Femur (tissue), 1 donor: ENCODE measurements at regions not wholly inside any gene's neighbourhood (a gene's known extent, or its start where the extent isn't known, plus 50 kb on each side); places are given as distances from the start of the nearest gene placed in this dataset.

Source experiments
- DNase-seq: peaks from one replicate; pipeline ENCODE4 v3.0.0-alpha.2; 2017

- DNase-seq: no peak
These were observed 92.3 kb downstream of the CTAGE1 start for GRCh38 chr18:22325396-22325795.

- peak; percentile 45 for DNase-seq
These were observed 93.3 kb downstream of the CTAGE1 start for GRCh38 chr18:22324191-22325131.

DNA sequence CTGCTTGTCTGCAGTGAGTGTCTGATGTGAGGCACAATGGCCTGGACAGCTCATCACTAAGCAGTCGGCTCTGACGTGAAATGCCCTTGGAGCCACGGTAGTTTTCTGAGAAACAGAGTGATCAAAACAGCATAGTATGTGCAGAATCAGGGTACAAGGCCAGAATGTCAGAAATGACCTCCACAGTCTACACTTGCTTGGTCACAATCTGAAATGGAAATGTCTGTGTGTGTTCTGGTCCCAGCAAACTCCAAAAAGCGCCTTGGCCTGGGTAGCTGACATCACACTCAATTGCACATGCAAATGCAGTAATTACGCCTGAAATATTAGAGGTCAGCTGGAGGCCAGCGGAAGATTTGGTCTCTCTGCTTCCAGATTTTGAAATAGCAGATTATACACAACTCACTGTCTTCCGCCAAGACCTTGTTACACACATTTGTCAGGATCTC lies 95.4 kb downstream of the CTAGE1 start:
- peak; percentile 46 for DNase-seq

DNA sequence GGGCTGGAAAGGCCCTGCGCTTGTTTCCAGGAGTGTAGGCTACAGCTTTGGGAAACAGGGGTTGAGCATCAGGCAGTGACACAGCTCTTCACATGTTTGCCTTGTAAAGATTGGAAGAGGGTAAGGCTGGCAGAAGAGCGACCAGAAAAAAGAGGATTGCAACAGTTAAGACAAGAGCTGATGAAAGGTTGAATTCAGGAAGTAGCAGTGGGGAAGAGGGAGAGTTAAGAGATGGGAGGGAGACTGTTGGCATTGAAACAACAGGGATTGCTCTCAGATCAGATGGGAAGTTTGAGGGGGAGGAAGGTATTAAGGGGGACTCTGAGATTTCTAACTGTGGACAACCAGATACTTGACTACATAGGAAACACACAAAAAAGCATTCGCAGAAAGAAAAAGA lies 96.9 kb downstream of the CTAGE1 start:
- DNase-seq: no peak

DNA sequence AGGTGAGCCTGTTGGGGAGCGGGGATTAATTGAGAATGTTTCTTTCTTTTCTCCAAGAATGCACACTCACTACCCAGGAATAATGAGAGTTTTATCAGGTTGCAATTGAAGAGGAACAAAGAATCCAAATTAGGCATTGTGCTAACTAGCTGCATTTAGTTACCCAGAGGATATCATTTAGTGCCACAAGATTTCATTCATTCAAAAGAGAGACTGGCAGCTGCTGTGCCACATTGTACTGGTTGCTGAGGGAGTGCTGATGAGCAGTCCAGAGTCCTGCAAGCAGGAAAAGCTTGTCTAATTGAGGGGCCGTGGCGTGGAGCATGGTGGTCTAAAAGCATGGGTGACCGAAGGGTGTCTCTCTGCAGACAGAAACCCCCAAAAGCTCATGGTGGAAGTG lies 97.6 kb downstream of the CTAGE1 start:
- no peak for DNase-seq

GRCh38 chr18:22318745-22319407 lies 98.8 kb downstream of the CTAGE1 start:
- DNase-seq: no peak

GRCh38 chr18:22314420-22314819 lies 103.3 kb downstream of the CTAGE1 start:
- peak; percentile 66 for DNase-seq

- DNase-seq: no peak
These were observed 103.7 kb downstream of the CTAGE1 start for GRCh38 chr18:22314001-22314400.

GRCh38 chr18:22311301-22311700 lies 106.4 kb downstream of the CTAGE1 start:
- DNase-seq: no peak

DNA sequence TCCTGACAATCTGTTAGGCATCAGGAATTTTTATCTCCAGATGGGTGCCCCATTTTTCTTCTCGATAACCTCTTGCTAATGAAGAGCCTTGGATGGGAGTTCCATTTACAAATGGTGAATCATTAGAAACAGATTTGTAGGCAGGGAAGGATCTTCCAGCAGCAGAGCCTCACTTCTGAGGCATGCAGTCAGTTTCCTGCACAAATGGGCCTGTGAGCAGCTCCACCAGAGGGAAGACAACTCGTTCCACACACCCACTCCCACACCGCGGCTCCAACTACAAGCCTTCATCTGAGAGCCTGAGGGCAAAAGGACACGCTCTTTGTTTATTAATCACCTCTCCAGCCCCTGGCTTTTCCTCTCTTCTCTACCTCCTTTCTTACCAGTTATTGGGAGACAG lies 108.5 kb downstream of the CTAGE1 start:
- DNase-seq: no peak

DNA sequence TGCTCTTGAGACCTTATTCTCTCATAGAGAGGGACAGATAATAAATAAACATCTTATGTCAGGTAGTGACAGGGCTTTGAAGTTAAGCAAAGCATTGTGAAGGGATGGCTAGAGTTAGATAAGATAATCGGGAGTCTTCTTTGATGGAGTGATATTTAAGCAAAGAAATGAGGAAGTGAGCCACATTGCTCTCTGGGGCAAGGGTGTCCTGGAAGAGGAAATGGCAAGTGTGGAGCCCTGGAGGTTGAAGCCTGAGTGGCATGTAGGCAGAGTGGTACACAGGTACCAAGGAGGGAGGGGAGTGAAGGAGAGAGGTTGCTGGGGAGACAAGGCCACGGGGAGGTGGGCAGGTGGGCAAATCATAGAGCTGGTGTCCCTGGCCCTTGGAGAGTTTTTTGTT lies 110.2 kb downstream of the CTAGE1 start:
- no peak for DNase-seq

DNA sequence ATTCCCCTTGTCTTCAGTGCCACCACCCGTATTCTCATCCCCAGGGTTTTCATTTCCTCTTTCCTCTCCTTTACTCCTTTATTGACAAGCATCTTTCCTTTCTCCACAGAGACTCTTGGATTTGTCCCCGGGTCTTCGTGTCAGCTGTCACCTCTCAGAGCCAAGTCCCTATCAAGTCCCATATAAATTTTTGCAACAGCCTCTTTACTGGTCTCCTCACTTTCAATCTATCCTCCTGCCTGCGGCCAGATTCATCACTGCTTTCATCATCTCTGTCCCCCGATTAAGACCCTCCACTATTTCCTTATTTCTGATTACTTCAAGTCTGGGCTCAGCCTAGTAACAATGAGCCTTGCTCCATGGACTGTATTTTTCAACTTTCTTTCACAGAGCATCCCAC lies 113.8 kb downstream of the CTAGE1 start:
- DNase-seq: no peak

DNA sequence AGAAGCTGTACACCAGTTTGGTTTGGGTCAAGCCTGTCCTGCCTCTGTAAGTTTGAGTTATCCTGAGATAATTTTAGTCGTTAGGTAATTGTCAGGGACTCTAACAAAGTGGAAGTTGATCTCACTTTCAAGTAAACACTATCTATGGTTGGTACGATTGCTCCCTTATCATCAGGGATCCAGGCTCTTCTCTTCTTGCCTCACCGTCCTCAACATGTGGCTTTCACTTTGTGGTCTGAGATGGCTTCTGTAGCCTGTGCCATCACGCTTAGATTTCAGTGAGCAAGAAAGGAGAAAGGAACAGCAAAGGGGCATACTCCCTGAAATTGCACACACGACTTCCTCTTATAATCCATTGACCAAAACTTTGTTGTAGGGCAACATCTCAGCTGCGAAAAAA lies 115.6 kb downstream of the CTAGE1 start:
- no peak for DNase-seq

DNA sequence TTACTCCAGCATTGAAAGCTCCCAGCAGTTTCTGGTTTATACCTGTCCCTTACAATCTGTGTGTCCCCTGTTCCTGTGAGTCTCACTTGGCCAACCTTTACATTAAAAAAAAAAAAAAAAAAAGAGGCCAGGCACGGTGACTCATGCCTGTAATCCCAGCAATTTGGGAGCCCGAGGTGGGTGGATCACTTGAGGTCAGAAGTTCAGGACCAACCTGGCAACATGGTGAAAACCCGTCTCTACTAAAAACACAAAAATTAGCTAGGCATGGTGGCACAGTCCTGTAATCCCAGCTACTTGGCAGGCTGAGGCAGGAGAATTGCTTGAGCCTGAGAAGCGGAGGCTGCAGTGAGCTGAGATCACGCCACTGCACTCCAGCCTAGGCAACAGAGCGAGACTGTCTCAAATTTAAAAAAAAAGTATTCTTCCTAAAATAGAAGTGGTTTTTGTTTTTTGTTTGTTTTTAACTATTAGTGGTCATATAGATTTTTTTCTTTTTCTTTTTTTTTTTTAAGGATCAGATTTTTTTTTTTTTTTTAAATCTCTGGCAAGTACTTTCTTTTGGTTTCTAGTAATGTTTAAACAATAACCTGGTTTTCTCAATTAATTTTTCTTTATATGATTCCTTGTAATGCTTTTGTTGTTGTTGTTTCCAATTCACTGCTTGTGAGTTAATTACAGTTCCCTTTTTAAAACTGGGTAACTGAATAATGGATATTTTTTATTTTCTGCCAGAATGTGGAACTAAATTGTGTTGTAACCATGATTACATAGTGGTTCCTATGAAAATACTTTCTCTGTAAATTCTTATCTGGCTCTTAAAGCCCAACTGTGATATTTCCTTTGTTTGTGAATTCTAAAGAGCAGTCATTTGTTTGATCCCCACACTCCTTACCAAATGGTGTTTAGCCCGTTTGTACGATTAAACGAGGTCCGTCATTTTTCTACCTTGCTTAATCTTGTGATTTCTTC lies 116.8 kb downstream of the CTAGE1 start:
- DNase-seq: no peak

GRCh38 chr18:22297008-22297407 lies 120.7 kb downstream of the CTAGE1 start:
- no peak for DNase-seq

DNA sequence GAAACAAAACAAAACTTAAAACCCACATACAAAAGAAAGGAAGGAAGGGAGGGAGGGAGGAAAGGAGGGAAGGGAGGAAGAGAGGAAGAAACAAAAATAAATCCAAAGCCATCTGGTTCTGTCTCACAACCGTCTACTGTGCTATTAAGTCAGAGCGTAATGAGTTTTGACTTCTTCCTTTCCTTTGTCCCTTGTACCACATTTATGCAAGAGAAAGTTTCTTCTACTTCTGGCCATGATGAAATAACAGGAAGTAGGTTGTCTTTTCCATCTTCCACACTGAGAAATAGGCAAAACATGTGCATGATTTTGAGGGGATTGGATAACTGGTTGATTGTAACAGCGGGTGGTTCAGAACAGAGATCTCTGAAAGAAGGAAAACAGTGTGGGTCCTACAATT lies 121.4 kb downstream of the CTAGE1 start:
- no peak for DNase-seq

- no peak for DNase-seq
These were observed 124.0 kb downstream of the GATA6 start for GRCh38 chr18:22293417-22293816.

DNA sequence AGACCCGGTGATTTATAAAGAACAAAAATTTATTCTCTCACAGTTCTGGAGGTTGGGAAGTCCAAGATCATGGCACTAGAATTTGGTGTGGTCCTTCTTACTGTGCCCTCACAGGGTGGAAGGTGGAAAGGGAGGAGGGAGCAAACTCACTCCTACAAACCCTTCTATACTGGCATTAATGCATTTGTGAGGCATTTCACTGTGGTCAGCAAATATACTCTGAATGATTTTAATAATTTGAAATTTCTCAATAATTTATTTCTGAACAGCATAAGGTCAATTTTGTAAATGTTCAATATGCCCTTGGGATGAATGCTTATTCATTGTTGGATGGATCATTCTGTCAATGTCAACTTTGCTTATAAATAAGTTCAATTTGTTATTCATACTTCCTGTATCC lies 120.6 kb downstream of the GATA6 start:
- DNase-seq: no peak

DNA sequence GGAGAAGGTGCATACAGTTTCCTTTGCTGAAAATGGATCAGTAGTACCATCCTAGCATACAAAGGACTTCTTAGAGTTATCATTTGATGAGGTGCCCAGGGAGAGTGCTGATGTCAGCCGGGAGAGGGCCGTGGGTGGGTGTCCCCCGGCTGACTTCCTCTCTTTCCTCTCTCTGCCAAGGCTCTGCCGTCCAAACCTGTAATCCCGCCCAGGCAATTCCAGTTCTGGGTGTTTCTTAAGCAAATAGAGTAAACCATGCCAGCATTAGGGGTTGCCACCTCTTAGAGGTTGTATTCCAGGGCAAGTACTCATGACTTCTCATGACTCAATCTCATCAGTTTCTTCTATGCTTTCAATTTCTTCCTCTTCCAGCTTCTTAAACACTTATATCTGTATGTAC lies 117.2 kb downstream of the GATA6 start:
- DNase-seq: no peak

GRCh38 chr18:22285361-22286140 lies 116.2 kb downstream of the GATA6 start:
- no peak for DNase-seq

GRCh38 chr18:22284581-22285360 lies 115.4 kb downstream of the GATA6 start:
- no peak for DNase-seq
